Osteoblast (primary cell): ENCODE measurements at regions not wholly inside any gene's neighbourhood (a gene's known extent, or its start where the extent isn't known, plus 50 kb on each side); places are given as distances from the start of the nearest gene placed in this dataset.
"Not testable (repeated sequence)": the region's sequence is repeated elsewhere in the genome, so short reads cannot be mapped to it uniquely, and the experiment has no call there.

Experiments used
- DNase-seq: peaks from one replicate; pipeline ENCODE4 v3.0.0; 2011; ENCODE audit warnings: low spot score, mixed read lengths; ENCODE audit not compliant: insufficient read length; ENCODE audit errors: missing footprints
- H2AFZ ChIP-seq: 2 replicates; pipeline ENCODE4 v1.6.0; 2011; ENCODE audit warnings: mild to moderate bottlenecking, low read length
- H3K27ac ChIP-seq: 2 replicates; pipeline ENCODE4 v1.5.1; 2011; ENCODE audit warnings: mild to moderate bottlenecking, low read depth, low read length, moderate library complexity
- H3K27me3 ChIP-seq: 2 replicates; pipeline ENCODE4 v1.6.0; 2012; ENCODE audit warnings: mild to moderate bottlenecking, control low read depth, inconsistent platforms, low read length, moderate library complexity; ENCODE audit not compliant: insufficient read depth
- H3K36me3 ChIP-seq: 2 replicates; pipeline ENCODE4 v1.5.1; 2011; ENCODE audit warnings: mild to moderate bottlenecking, low read length, control low read depth, moderate library complexity; ENCODE audit not compliant: insufficient read depth
- H3K4me1 ChIP-seq: 2 replicates; pipeline ENCODE4 v1.5.1; 2011; ENCODE audit warnings: mild to moderate bottlenecking, low read length, control low read depth, moderate library complexity; ENCODE audit not compliant: insufficient read depth
- H3K4me2 ChIP-seq: 2 replicates; pipeline ENCODE4 v1.6.0; 2011; ENCODE audit warnings: mild to moderate bottlenecking, low read length; ENCODE audit not compliant: insufficient read depth
- H3K4me3 ChIP-seq: fragments of 200-600 bp; sonication (generic); 3 replicates; pipeline ENCODE4 v1.5.1; 2012; ENCODE audit warnings: mild to moderate bottlenecking, low read length, inconsistent platforms; ENCODE audit not compliant: insufficient read depth
- H3K79me2 ChIP-seq: 2 replicates; pipeline ENCODE4 v1.6.0; 2012; ENCODE audit warnings: mild to moderate bottlenecking, low read length, control low read depth, inconsistent platforms; ENCODE audit not compliant: insufficient read depth
- H3K9me3 ChIP-seq: 2 replicates; pipeline ENCODE4 v1.5.1; 2011; ENCODE audit warnings: low read depth, low read length, control low read depth
- H4K20me1 ChIP-seq: 2 replicates; pipeline ENCODE4 v1.6.0; 2012; ENCODE audit warnings: mild to moderate bottlenecking, low read length, control low read depth; ENCODE audit not compliant: insufficient read depth
- CTCF ChIP-seq: IDR thresholded peaks from 2 replicates; pipeline ENCODE4 v1.5.1; 2011; ENCODE audit warnings: mild to moderate bottlenecking, low read depth, low read length, moderate library complexity; ENCODE audit errors: extremely low read depth

- H3K27me3 ChIP-seq = no peaks in the 10 kb centered on the region
- H4K20me1 ChIP-seq = no peaks in the 10 kb centered on the region
- H3K9me3 ChIP-seq = no peaks in the 10 kb centered on the region
- DNase-seq = no peak
- no peaks in the 10 kb centered on the region for H3K79me2 ChIP-seq
- H3K36me3 ChIP-seq = no peaks in the 10 kb centered on the region
- no peak overlapping the region for H3K4me3 ChIP-seq
- no peak overlapping the region for H3K4me2 ChIP-seq
- TF ChIP-seq CTCF = no peak
- H3K27ac ChIP-seq = no peak overlapping the region
- no peaks in the 10 kb centered on the region for H3K4me1 ChIP-seq
- H2AFZ ChIP-seq = no peak overlapping the region
Measured at GRCh38 chr18:78487649-78488048, 492.0 kb upstream of the SALL3 start.

DNA sequence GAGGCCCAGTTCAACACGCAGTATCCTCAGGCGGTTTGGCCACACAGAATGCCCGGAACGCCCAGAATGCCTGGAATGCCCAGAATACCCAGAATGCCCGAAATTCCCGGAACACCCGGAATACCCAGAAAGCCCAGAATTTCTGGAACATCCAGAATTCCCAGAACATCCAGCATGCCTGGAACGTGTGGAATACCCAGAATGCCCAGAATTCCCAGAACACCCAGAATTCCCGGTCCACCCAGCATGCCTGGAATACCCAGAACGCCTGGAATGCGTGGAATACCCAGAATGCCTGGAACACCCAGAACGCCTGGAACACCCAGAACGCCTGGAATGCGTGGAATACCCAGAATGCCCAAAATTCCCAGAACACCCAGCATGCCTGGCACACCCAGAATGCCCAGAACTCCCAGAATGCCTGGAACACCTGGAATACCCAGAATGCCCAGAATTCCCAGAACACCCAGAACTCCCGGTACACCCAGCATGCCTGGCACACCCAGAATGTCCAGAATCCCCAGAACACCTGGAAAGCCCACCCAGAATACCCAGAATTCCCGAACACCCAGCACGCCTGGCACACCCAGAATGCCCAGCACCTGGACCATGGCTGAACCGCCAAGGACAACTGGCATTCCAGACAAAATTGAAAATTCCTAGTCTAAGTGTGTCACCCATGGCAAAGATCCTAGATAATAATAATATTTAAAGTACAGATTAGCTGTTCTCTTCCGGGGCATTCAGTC lies 487.4 kb upstream of the SALL3 start:
- H4K20me1 ChIP-seq = no peaks in the 10 kb centered on the region
- no peak overlapping the region for H3K4me3 ChIP-seq
- H3K79me2 ChIP-seq = no peaks in the 10 kb centered on the region
- no peak overlapping the region for H3K27ac ChIP-seq
- peaks cover 6% of the 10 kb centered on the region for H3K9me3 ChIP-seq
- H3K36me3 ChIP-seq = no peaks in the 10 kb centered on the region
- no peak overlapping the region for H2AFZ ChIP-seq
- H3K4me2 ChIP-seq = no peak overlapping the region
- H3K4me1 ChIP-seq = no peaks in the 10 kb centered on the region
- H3K27me3 ChIP-seq = no peaks in the 10 kb centered on the region
- no peak for TF ChIP-seq CTCF
- DNase-seq = no peak

- TF ChIP-seq CTCF = no peak
- Histone ChIP-seq H3K4me2 (no peak overlapping the region), H3K27me3 (no peaks in the 10 kb centered on the region), H3K9me3 (peaks cover 6% of the 10 kb centered on the region), H3K79me2 (no peaks in the 10 kb centered on the region), H3K36me3 (no peaks in the 10 kb centered on the region), H4K20me1 (no peaks in the 10 kb centered on the region), H3K4me1 (no peaks in the 10 kb centered on the region), H2AFZ (no peak overlapping the region), H3K4me3 (no peak overlapping the region), H3K27ac (no peak overlapping the region)
- DNase-seq = no peak
Measured at GRCh38 chr18:78492813-78493371, 486.7 kb upstream of the SALL3 start.

- H3K36me3 ChIP-seq, H3K27me3 ChIP-seq, H3K79me2 ChIP-seq, H3K9me3 ChIP-seq, H4K20me1 ChIP-seq, H3K4me2 ChIP-seq, H3K27ac ChIP-seq, H2AFZ ChIP-seq, H3K4me1 ChIP-seq, DNase-seq, H3K4me3 ChIP-seq: not testable (repeated sequence)
Measured at GRCh38 chr18:78493490-78493889, 486.1 kb upstream of the SALL3 start.
